NB4 (cell line): ENCODE measurements at regions not wholly inside any gene's neighbourhood (a gene's known extent, or its start where the extent isn't known, plus 50 kb on each side); places are given as distances from the start of the nearest gene placed in this dataset.

ENCODE experiments used
- POLR2A ChIP-seq: IDR thresholded peaks from 2 replicates; pipeline ENCODE4 v1.6.1; 2011; ENCODE audit warnings: mild to moderate bottlenecking; ENCODE audit not compliant: insufficient read length; ENCODE audit errors: extremely low read depth
- TF ChIP-seq, protein P1 (sequence below): IDR thresholded peaks from one replicate; pipeline ENCODE4 v1.5.1; 2012; ENCODE audit warnings: low read depth, low read length

GRCh38 chr1:198436276-198436675 lies 104.2 kb downstream of the ATP6V1G3 start:
- TF ChIP-seq, protein P1, sequence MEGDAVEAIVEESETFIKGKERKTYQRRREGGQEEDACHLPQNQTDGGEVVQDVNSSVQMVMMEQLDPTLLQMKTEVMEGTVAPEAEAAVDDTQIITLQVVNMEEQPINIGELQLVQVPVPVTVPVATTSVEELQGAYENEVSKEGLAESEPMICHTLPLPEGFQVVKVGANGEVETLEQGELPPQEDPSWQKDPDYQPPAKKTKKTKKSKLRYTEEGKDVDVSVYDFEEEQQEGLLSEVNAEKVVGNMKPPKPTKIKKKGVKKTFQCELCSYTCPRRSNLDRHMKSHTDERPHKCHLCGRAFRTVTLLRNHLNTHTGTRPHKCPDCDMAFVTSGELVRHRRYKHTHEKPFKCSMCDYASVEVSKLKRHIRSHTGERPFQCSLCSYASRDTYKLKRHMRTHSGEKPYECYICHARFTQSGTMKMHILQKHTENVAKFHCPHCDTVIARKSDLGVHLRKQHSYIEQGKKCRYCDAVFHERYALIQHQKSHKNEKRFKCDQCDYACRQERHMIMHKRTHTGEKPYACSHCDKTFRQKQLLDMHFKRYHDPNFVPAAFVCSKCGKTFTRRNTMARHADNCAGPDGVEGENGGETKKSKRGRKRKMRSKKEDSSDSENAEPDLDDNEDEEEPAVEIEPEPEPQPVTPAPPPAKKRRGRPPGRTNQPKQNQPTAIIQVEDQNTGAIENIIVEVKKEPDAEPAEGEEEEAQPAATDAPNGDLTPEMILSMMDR: no peak
- no peak for TF ChIP-seq POLR2A
